Endothelial cell of umbilical vein (primary cell): ENCODE measurements at regions not wholly inside any gene's neighbourhood (a gene's known extent, or its start where the extent isn't known, plus 50 kb on each side); places are given as distances from the start of the nearest gene placed in this dataset.

ENCODE experiments used
- EZH2 ChIP-seq: IDR thresholded peaks from 2 replicates; pipeline ENCODE4 v1.6.1; 2012; ENCODE audit warnings: borderline replicate concordance, low read depth, mild to moderate bottlenecking, moderate library complexity, low read length, inconsistent platforms; ENCODE audit not compliant: severe bottlenecking
- GATA2 ChIP-seq: IDR thresholded peaks from 2 replicates; pipeline ENCODE4 v1.7.0; 2011; ENCODE audit warnings: low read depth, mild to moderate bottlenecking, moderate library complexity, mixed read lengths, low read length; ENCODE audit not compliant: insufficient read length, insufficient read depth
- POLR2A ChIP-seq: IDR thresholded peaks from 2 replicates; pipeline ENCODE4 v1.6.1; 2012; ENCODE audit warnings: low read depth, mild to moderate bottlenecking, control low read depth, low read length
- POLR2AphosphoS5 ChIP-seq: IDR thresholded peaks from 2 replicates; pipeline ENCODE4 v1.6.1; 2012; ENCODE audit warnings: low read depth, mild to moderate bottlenecking, control low read depth, low read length, moderate library complexity; ENCODE audit not compliant: insufficient read depth
- TF ChIP-seq, protein P1 (sequence below), 2 donors: IDR thresholded peaks; 1 replicate in 1 of 2; 2 replicates in 1 of 2; pipeline ENCODE4 v1.5.1; 2011; ENCODE audit warnings: low read length in 2 of 2, mild to moderate bottlenecking in 2 of 2, moderate library complexity in 2 of 2, control low read depth in 1 of 2, inconsistent platforms in 1 of 2, low read depth in 1 of 2; ENCODE audit not compliant: insufficient read depth in 1 of 2; ENCODE audit errors: extremely low read depth in 1 of 2

DNA sequence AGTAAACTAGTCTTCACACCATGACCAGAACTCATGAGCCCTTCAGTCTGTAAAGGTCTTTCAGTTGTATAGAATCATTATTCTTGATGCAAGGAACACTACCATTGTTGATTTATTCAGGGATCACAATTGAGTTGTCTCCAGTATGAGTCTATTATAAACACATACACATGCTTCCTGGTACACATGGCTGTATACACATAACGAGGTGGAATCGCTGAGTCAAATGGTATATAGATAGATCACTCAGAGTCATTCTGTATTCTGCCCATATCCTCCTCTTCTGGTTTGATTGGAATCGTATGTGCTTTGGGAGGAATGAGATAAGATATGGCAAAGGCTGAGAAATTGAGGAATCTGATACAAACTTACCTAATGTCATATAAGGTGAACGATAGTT lies 216.0 kb downstream of the UBE2E3 start:
- no peak for TF ChIP-seq EZH2
- TF ChIP-seq, protein P1, sequence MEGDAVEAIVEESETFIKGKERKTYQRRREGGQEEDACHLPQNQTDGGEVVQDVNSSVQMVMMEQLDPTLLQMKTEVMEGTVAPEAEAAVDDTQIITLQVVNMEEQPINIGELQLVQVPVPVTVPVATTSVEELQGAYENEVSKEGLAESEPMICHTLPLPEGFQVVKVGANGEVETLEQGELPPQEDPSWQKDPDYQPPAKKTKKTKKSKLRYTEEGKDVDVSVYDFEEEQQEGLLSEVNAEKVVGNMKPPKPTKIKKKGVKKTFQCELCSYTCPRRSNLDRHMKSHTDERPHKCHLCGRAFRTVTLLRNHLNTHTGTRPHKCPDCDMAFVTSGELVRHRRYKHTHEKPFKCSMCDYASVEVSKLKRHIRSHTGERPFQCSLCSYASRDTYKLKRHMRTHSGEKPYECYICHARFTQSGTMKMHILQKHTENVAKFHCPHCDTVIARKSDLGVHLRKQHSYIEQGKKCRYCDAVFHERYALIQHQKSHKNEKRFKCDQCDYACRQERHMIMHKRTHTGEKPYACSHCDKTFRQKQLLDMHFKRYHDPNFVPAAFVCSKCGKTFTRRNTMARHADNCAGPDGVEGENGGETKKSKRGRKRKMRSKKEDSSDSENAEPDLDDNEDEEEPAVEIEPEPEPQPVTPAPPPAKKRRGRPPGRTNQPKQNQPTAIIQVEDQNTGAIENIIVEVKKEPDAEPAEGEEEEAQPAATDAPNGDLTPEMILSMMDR (IDR thresholded peaks at IDR 0.05; ENCODE audit: extremely low read depth in 1 of 2, insufficient read depth in 1 of 2, low read depth in 1 of 2, low read length in 2 of 2), result no peak
- no peak for TF ChIP-seq POLR2AphosphoS5
- no peak for TF ChIP-seq POLR2A
- no peak for TF ChIP-seq GATA2
